Epidermal melanocyte (primary cell): ENCODE measurements at regions not wholly inside any gene's neighbourhood (a gene's known extent, or its start where the extent isn't known, plus 50 kb on each side); places are given as distances from the start of the nearest gene placed in this dataset.
"Not testable (repeated sequence)": the region's sequence is repeated elsewhere in the genome, so short reads cannot be mapped to it uniquely, and the experiment has no call there.

Experiments used
- DNase-seq: peaks from one replicate; pipeline ENCODE4 v3.0.0; 2011; ENCODE audit warnings: low spot score; ENCODE audit not compliant: insufficient read length

DNA sequence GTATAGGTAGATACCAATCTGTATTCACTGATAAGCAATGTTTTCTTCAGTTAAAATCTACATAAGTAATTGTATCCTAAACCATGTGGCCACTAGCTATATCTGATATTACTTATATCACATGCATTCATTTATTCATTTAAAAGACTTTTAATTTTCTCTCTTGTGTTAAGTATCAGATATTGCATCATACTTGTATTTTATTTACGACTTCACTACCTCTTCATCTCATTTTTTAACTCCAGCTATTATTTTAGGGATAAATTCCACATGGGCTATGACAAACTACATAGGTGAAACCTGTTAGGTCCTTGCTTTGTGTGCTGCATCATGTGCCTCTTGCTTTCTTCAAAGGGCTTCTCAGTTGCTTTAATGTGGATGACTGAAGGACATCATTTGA is 1018.3 kb downstream of the ZPLD1 start:
- DNase-seq, result no peak

DNA sequence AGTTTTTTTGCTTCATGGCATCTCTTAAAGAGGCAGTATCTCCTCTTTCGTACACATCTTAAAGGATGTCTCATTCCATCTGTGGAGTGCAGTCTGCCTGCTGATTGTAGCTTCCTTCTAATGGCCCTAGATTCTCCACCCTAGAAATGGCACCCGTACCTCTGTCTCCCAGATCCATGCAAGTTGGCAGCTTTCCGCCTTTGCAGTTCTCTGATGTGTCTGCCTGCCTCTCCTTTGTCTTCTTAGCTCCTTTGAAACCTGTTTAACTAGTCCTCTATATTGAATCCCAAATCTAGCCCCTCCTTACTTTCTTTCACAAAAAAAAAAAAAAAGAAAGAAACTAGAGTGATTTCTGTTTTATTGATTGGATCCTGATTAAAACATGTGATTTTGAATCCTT is 1025.0 kb downstream of the ZPLD1 start:
- DNase-seq, result no peak

DNA sequence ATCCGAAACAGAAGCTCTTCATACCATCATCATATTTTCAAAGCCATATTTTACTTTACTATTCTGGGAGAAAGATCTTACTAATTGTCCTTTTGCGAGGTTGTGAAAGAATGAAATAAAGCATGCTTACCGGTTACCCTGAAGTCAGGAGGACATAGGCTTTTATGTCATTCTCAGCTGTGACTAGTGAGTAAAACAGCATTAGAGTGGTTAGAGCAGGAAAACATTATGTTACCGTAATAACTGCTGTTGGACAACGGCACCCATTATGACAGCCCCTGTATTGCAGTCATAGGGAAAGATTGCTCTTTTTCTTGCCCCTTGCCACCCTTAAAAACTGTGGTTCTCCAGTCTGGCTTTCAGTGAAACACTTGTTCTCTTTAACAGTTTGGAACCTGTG is 1035.7 kb downstream of the ZPLD1 start:
- no peak for DNase-seq

DNA sequence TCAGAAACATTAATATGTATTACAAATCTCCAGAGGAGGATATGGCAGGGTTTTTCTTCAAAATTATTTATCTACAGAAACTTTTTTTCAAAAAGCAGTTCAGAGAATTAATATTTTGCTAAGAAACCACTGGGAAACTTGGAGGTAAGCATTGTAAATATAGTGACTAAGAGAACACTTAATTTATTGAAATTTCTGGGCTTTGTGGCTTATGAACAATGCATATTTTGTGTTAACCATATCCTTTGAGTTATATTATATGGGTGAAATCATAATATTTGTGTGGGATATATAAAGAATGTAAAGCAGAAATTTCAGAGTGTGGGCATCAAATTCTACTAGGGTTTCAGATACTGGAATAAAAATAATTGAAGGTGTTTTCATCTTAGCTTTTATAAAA is 1059.2 kb downstream of the ZPLD1 start:
- no peak for DNase-seq

DNA sequence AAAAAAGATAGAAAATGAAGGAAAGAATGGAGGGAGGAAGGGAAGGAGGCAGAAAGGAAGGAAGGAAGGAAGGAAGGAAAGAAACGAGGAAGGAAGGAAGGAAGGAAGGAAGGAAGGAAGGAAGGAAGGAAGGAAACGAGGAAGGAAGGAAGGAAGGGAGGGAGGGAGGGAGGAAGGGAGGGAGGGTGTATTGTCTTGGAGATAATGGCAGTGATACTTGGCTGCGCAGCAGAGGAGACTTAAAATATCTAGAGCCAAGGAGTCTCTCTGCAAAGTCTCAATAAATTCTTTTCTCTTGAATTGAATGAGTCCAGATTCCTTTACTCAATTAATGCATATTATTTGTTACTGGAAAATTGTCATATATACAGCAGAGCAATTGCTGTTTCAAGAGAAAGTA is 1059.7 kb downstream of the ZPLD1 start:
- DNase-seq, result no peak

GRCh38 chr3:103495186-103495585 is 1060.4 kb downstream of the ZPLD1 start:
- DNase-seq, result no peak

DNA sequence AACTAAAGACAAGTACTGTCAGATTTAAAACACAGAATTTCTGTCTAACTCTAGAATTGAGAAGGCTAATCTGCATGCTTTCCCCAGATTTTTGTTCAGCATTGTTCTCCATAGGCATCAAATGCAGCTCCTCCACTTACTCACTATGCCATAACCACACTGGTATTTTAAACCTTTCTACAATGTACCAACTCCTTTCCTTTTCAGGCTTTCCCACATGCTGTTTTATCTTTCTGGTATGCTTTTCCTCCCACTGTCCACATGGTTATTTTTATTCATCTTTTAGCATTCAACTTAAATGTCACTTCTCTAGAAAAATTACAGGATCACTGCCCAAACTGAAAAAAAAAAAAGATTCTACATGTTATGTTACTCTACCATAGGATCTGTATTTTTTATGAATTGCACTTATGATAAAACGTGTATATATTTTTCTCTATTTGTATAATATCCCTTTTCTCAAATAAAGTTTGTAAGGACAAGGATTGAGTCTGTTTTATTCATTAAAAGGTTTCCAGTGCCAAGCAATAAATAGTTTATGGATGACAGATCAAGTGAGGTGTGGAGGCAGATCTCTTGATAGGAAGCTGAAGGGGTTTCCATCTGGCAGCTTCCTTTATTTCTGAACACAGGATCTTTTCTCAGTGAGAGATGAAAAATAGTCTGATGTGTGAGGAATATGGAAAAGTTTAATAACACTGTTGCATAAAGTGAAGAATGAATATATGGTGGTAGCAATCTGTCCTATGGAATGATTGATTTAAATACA is 1064.5 kb downstream of the ZPLD1 start:
- DNase-seq, result no peak

DNA sequence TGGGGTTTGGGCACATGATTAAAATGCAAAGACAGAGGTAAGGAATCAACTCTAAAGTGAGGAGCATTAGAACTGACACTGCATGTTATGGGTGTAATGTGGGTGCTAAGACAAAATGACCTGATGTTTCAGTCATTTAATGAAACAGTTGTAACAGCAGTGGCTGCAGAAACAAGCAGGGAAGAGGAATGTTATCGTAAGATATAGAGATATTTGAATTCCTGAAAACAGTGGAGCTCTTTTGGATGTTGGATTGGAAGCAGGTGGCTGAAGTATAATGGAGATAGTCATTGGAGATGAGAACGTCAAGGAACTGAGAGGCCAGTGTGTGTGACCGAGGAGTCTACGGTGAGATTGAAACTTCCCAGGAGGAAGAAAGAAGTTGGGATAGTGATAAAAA is 1065.2 kb downstream of the ZPLD1 start:
- DNase-seq, result no peak

- DNase-seq, result no peak
These were observed 1075.9 kb downstream of the ZPLD1 start for GRCh38 chr3:103510760-103511159.

DNA sequence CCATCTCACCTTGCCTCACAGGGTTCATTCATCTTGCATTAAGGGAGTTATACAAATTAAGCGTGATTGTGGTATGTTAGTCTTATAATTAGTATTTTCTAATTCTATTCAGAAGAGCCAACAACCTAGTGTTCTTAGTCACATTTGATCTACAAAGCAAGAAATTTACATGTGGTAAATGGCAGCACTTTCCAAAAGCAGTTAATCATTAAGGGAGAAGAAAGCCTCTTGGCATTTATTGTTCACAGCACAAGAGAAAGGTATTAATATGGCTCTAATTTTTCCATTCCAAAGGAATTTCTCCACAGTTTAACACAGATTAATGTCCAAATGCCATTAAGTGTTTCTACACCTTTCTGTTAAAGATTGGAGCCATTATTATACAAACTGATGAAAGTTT is 1077.1 kb downstream of the ZPLD1 start:
- no peak for DNase-seq

DNA sequence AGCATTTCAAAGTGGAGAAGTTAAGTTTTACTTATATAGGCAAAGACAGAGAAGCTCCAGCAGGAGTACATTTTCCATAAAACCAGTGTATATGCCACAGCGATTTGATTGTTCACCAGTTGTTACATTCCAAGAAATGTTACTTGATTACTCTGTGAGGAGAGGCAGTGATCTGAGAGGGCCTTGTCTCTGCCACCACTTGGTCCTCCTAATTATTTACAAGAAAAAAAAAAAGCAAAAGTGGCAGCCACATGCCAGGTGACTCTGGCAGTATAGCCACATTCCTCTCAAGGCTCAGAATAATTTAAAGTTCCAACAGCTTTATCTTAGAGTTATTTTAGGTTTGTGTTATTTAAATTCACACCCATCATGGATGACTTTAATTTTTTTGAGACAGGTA is 1077.8 kb downstream of the ZPLD1 start:
- DNase-seq, result no peak

DNA sequence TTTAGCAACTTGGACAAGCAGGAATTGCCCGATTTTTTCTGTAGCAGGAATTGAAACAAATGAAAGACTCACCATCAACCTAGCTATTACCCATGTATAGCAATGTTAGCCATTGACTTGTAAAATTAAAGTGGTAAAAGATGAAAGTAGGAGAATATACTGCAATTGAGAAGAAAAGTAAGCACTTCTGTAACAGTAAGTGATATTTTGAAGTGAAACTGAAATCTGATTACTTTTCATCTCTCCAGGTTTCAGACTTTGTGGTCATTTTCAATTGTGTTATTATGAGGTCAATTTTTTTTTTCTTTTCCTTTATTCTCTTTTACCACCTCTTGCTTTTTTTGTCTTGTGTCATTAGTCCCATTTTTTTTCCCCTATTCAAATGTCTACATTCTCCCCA is 1078.2 kb downstream of the ZPLD1 start:
- no peak for DNase-seq

GRCh38 chr3:103515116-103515515 is 1080.3 kb downstream of the ZPLD1 start:
- no peak for DNase-seq

- DNase-seq, result no peak
These were observed 1082.1 kb downstream of the ZPLD1 start for GRCh38 chr3:103516950-103517349.

DNA sequence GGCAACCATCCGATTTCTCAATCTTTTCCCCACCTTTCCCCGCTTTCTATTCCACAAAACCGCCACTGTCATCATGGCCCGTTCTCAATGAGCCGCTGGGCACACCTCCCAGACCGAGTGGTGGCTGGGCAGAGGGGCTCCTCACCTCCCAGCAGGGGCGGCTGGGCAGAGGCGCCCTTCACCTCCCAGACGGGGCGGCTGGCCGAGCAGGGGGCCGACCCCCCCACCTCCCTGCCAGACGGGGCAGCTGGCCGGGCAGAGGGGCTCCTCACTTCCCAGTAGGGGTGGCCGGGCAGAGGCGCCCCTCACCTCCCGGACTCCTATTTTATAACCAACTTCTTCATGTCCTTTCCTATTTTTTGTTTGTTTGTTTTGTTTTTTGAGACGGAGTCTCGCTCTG is 1096.5 kb downstream of the ZPLD1 start:
- not testable (repeated sequence) for DNase-seq

- no peak for DNase-seq
These were observed 1098.2 kb downstream of the ZPLD1 start for GRCh38 chr3:103532986-103533385.

DNA sequence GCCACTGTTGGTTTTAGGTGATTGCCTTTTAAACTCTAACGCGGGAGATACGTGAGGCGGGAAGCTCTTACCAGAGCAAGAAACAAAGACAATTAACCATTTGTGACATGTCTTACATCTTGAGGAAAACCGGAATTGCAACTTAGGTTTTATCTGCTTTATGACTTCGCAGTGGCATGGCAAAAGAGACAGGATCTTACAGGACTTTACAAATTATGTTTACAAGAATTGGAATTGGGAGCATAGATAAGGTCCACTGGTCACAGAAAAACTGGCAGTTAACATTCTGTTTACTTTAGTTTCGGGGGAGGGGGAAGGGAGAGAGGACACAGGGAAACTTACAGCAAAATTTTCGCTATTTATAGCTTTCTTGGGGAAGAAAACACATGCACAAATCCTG is 1119.6 kb downstream of the ZPLD1 start:
- DNase-seq, result no peak

- DNase-seq, result not testable (repeated sequence)
These were observed 1129.3 kb downstream of the ZPLD1 start for GRCh38 chr3:103564116-103564515.

- no peak for DNase-seq
These were observed 1151.0 kb downstream of the ZPLD1 start for GRCh38 chr3:103585809-103586208.

GRCh38 chr3:103589770-103590169 is 1155.0 kb downstream of the ZPLD1 start:
- no peak for DNase-seq

GRCh38 chr3:103600844-103601243 is 1166.0 kb downstream of the ZPLD1 start:
- no peak for DNase-seq

DNA sequence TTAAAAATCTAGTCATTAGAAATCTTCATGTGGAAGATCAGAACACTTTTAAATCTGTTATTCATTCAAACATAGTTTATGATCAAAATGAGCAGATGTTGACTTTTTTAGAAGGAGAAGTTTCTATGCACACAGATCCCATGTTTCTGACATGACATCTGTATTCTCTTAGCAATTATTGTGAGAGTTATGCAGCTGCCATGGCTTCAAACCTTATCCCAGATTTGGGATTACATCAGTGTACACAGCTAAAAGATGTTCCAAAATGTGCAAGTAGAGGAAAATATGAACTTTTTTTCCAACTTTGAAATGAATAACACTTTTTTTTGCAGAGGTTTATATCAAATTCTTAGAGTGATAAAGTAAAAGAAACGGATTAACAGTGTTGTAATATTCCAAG is 1166.9 kb downstream of the ZPLD1 start:
- no peak for DNase-seq

DNA sequence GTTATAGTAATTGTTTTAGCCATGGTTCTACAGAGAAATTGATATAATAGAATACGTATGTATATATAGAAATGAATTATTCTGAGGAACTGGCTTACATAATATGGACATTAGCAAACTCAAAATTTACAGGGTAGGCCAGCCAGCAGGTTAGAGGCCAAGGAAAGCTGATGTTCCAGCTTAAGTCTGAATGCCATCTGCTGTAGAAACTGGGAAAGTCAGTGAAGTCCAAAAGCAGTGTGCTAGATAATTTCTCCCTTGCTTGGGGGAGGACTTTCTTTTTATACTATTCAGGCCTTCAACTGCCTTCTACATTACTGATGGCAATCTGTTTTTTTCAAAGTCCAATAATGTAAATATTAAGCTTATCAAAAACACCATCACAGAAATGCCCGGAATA is 1174.7 kb downstream of the ZPLD1 start:
- no peak for DNase-seq
